ENCODE measurements at regions not wholly inside any gene's neighbourhood (a gene's known extent, or its start where the extent isn't known, plus 50 kb on each side); places are given as distances from the start of the nearest gene placed in this dataset.
"Not testable (repeated sequence)": the region's sequence is repeated elsewhere in the genome, so short reads cannot be mapped to it uniquely, and the experiment has no call there.

DNA sequence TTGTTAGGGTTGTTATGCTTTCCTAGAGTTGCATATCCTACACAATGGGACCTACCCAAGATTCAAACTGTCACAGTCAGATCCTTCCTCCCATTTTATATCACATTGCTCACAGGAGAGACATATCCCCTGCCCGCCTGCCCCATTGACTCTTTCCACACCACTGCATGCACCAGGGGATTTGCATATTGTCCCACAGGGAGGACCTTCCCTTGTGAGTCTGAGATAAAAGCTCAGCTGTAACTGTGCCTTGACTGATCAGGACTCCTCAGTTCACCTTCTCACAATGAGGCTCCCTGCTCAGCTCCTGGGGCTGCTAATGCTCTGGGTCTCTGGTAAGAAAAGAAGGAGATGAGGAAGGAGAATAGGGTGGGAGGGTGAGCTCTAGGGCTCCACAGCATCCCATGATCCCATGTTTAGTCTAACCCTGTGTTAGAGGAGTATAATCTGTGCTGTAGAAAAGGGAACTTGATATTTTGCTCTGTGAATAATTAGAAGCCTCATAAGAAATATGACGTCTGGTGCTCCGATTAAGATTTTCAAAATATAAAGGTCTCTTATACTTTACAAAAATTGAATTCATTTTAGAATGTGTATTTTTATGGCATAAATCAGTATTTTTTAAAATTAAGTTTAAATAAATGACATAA is 1268.4 kb downstream of the RPIA start:
- DNase-seq = not testable (repeated sequence)

DNA sequence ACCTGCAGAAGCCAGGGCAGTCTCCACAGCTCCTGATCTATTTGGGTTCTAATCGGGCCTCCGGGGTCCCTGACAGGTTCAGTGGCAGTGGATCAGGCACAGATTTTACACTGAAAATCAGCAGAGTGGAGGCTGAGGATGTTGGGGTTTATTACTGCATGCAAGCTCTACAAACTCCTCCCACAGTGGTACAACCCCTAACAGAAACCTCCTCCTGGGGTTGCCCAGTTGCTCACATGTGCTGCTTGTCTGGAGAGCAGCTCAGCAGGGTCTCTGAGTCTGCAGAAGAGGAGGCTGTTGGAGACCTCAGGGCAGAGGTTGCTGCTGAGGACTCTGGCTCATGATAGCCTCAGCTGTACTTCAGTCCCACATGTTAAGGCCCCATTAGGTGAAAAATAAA is 1269.1 kb downstream of the RPIA start:
- not testable (repeated sequence) for DNase-seq

DNA sequence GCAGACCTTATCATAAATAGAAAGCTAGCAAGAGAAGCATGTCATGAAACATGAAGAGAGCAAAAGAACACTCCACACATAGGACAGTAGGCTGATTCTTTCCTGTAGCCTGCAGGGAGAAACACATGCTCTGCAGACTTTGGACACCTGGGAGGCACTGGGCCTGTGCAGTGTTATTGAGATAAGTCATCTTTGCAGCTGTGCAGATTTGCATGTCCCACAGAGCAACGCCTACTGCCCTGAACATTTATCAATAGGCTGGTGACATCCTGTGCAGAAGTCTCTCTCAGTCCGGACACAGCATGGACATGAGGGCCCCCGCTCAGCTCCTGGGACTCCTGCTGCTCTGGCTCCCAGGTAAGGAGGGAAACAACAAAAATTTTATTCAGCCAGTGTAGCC is 1277.1 kb downstream of the RPIA start:
- not testable (repeated sequence) for DNase-seq

DNA sequence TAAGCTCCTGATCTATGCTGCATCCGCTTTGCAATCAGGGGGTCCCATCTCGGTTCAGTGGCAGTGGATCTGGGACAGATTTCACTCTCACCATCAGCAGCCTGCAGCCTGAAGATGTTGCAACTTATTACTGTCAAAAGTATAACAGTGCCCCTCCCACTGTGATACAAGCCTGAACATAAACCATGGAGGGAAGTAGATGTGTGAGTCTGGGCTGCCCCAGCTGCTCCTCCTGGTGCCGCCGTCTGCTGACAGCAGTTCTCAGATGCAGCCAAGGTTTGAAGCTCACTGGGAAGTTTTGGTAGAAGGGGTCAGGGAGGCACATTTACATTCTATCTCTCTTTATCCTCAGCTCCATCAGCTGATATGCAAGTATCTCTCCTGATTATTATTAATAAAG is 1277.7 kb downstream of the RPIA start:
- not testable (repeated sequence) for DNase-seq

DNA sequence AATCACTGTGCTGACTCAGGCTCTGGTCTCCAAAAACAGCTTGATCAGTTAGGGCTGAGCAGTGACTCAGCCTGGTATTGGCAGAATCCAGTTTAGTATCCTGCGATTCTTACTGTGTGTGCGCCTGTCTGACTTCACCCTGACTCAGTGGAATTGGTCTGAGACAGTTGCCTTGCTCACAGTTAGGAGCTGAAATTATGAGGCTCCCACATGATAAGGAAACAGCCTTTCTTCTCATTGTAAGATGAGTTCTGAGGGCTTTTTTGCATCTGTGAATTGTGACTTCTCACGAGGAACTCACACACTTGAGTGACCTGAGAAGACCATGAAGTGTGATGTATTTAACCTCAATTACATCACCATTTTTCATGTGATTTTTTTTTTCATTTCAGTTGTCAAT is 1282.4 kb downstream of the RPIA start:
- DNase-seq = not testable (repeated sequence)

DNA sequence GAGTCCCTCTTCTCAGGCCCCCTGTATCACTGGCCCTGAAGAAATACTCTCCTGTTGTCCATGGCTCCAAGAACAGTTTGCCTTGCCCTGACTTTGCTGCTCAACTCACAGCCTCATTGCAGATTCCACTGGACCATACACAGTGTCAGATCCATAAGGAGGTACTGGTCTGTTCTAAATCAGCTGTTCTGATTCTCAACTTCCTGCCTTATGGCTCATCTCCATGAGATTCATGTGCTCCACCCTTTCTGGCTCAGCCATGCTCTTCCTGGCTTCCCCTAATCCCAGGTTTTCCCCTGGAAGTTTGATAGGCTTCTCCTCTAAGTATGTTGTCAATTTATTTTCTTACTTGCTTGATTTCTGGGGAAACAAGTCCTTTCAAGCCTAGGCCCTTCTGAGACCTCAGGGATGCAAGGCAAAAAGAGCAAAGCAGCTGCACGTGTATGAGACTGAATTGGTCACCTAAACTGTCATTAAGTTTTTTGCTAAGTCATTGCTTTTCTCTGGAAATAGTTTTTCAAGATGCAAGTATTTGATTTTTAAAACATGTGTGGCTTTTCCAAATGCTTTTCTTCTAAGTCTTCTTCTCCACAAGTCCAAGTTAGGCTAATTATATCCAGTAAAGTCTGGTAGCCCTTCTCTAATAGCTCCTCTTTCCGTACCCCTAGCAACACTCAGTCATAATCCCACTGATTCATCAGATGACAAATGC is 1288.5 kb downstream of the RPIA start:
- not testable (repeated sequence) for DNase-seq

DNA sequence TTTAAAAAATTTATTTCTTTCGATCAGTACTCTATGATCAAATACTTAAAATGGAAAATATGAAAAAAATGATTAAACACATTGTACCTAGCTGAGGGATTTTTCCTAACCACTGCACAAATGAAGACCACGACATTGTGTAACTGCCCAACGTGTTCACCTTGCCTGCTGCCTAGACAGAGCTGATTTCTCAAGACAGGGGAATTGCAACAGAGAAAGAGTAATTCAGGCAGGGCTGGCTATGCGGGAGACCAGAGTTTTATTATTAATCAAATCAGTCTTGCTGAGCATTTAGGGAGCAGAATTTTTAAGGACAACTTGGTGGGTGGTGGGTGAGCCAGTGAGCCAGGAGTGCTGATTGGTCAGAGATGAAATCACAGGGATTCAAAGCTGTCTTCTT is 1290.8 kb downstream of the RPIA start:
- DNase-seq = not testable (repeated sequence)

DNA sequence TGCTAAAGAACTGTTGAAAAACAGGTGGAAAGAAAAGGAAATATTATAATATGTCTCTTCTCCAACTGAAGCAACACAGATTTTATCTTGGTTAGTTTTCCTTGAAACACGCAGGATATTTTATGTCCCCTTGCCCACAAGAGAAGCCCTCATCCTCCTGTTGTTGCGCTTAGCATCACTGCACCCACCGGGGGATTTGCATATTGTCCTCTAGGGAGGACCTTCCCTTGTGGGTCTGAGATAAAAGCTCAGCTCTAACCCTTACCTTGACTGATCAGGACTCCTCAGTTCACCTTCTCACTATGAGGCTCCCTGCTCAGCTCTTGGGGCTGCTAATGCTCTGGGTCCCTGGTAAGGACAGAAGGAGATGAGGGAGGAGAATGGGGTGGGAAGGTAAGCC is 1294.2 kb downstream of the RPIA start:
- not testable (repeated sequence) for DNase-seq

DNA sequence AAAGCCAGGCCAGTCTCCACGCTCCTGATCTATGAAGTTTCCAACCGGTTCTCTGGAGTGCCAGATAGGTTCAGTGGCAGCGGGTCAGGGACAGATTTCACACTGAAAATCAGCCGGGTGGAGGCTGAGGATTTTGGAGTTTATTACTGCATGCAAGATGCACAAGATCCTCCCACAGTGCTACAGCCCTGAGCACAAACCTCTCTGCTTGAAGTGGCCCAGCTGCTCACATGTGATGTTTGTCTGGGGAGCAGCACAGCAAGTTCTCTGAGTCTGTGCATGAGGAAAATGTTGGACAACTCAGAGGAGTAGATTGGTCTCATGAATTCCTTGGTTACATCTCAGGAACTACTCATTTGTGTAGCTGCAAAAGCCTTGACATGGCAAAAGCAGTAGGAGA is 1295.1 kb downstream of the RPIA start:
- not testable (repeated sequence) for DNase-seq

DNA sequence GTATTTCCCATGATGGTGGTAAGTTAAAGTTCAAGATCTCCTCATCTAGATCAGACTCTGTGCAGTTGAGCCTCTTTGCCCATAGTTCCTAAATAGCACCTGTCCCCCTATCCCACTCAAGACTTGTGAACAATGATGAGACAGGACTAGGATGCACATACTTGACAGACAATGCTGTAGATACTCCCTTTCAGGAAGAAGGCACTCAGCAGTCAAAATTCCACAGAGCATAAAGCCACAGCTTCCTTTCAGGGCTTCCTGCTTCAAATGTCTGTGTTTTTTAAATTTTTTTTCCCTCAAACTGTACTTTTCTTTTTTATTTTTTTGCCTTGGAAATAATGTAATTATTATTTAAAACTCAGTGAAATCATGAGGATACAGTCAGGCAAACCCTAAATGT is 1305.3 kb downstream of the RPIA start:
- not testable (repeated sequence) for DNase-seq

DNA sequence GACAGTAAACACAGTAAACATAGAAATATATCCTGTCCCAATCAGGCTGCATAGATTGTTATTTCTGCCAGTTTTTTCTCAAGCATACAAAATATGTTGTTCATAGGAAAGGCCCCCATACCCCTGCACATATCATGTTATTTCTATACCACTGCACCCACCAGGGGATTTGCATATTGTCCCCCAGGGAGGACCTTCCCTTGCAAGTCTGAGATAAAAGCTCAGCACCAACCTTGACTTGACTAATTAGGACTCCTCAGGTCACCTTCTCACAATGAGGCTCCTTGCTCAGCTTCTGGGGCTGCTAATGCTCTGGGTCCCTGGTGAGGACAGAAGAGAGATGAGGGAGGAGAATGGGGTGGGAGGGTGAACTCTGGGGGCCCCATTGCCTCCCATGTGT is 1313.1 kb downstream of the RPIA start:
- not testable (repeated sequence) for DNase-seq

DNA sequence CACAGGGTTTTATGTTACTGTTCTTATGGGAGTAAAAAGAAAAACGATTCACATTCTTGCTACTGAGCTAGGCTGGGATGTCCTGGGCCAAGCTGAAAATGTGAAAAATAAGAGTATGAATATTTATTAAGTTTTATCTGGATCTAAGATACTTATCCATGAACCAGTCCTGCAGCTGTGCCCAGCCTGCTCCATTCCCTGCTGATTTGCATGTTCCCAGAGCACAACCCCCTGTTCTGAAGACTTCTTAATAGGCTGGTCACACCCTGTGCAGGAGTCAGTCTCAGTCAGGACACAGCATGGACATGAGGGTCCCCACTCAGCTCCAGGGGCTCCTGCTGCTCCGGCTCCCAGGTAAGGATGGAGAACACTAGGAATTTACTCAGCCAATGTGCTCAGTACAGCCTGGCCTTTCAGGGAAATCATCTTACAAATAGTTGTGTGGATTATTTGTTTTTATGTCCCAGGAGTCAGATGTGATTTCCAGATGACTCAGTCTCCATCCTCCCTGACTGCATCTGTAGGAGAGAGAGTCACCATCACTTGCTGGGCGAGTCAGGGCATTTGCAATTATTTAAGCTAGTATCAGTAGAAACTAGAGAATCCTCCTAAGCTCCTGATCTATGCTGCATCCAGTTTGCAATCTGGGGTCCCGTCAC is 1319.1 kb downstream of the RPIA start:
- not testable (repeated sequence) for DNase-seq

DNA sequence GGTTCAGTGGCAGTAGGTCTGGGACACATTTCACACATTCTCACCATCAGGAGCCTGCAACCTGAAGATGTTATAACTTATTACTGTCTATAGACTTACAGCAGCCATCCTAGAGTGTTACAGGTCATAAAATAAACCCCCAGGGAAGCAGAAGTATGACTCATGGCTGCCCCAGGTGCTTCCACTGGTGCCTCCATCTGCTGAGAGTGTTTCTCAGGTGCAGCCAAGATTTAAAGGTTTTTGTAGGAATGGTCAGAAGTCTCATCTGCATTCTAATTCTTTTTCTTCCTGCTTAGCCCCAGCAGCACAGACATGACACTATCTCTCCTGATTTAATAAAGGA is 1319.6 kb downstream of the RPIA start:
- not testable (repeated sequence) for DNase-seq

DNA sequence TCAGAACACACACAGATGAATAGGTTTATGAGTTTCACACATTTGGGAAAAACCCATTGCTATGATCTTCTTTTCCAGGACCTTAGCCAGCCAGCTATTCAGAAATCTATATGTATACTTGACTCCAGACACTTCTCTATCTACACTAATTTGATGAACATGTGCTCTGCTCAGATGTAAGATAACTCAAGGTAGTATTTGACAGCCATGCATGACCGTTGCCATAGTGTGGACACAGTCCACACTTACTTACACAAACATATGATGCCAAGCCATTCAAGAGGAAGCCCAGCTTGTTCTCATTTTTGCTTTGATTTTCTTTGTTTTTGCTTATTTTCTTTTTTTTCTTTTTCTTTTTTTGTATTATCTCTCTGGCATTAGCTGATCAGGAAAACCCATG is 1328.4 kb downstream of the RPIA start:
- not testable (repeated sequence) for DNase-seq

DNA sequence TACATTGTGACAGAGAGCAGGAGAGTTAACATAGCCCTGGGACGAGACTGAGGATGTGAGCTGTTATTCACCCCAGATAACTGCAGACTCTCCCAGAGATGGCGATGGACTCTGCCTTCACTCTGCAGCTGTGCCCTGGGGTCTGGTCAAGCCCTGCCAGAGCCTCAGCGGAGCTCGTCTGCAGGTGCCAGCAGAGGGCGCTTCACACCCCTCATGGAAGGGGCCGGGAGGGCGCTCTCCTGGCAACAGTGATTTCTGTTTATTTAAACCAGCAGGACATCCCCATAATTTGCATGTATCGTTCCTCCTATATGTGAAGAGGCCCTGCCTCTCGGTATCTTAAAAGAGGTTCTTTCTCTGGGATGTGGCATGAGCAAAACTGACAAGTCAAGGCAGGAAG is 1329.8 kb downstream of the RPIA start:
- DNase-seq = not testable (repeated sequence)

DNA sequence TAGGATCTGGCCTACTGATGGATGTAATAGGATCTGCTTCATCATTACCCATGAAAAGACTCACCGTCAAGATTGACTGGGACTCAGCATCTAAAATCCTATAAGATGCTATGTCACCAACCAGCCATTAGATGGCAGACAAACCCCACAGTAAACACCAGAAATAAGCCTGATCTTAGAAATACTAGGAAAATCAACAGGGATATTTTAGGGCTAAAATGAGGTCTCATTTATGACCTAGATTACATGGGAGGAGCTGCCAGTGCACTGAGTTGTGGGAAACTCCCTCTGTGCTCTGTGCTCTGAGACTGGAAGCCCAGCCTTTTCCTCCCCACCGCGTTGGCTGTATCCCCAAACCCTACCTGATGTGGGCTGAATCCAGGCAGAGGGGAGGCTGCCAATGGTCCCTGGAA is 1335.8 kb downstream of the RPIA start:
- not testable (repeated sequence) for DNase-seq

DNA sequence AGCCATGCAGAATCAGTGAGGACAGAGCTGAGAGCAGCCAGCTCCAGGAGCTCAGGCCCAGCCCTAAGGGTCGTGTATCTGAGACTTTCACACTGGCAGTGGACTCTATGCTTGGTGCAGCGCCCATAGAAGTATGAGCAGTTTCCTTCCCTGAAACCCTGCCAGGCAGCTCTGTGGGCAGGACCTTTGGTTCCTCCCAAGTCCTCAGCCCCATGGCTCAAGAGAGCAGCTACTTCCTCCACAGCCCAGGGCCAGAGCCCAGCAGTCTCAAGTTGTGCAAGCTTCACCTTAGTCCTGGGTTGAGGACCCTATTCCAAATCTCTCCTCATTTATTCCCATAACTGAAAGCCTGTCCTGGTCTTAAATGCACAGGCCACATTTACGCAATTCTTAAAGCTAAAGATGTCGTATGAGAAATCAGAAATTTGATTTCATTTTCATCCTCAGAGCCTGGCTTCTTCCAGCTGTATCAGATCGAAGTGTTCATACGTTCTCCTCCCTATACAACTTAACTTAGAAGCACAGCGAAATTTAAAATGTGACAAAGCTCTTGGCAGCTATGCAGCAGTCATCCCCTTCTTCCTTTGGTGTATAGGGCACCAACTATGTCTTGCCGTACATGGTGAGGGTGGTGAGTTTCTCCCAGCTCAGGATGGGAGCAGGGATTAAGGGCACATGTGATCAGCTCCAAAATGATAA is 1337.1 kb downstream of the RPIA start:
- DNase-seq = not testable (repeated sequence)

DNA sequence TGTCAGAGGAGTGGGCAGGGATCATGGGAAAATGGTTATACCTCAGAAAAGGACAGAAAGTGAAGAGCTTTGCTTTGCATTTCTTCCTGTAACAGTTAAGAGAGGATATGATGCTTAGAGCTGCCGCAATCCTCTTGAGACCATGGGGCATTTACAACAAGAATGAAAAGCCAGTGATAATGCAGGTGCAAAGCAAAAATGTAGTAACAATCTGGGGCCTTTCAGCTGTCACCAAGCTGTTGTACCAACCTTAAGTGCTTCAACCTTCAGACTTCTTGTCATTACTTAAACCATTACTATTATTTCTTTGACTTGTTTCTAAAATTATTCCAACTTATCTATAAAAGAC is 1337.6 kb downstream of the RPIA start:
- DNase-seq = not testable (repeated sequence)

DNA sequence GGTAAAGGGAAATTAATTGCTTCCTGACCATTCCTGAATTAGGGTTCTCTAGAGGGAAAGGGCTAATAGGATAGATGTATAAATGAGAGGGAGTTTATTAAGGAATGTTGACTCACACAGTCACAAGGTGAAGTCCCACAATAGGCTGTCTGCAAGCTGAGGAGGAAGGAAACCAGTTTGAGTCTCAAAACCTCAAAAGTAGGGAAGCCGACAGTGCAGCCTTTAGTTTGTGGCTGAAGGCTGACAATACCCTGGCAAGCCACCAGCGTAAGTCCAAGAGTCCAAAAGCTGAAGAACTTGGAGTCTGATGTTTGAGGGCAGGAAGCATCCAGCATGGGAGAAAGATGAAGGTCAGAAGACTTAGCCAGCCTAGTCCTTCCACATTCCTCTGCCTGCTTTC is 1340.8 kb downstream of the RPIA start:
- DNase-seq = not testable (repeated sequence)

DNA sequence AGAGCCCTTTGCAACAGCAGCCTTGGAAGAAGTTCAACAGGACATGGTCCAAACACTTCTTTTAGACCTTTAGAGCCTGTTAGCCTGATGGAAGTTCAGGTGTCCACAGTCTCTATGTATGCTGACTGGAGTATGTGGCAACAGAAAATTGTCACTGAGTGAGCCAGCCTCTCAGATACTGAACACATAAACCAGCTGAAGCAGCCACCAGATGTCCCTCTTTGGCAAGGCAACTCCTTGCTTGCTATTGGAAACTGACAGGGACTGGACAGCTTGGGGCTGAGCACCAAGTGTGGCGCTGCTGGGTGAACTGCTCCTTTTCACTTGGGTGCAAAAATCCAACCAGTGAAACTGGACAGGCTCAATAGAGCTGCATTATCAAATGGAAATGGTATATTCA is 1344.9 kb downstream of the RPIA start:
- not testable (repeated sequence) for DNase-seq

DNA sequence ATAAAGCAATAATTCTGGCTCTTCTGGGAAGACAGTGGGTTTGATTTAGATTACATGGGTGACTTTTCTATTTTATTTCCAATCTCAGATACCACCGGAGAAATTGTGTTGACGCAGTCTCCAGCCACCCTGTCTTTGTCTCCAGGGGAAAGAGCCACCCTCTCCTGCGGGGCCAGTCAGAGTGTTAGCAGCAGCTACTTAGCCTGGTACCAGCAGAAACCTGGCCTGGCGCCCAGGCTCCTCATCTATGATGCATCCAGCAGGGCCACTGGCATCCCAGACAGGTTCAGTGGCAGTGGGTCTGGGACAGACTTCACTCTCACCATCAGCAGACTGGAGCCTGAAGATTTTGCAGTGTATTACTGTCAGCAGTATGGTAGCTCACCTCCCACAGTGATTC is 1347.6 kb downstream of the RPIA start:
- DNase-seq = not testable (repeated sequence)

DNA sequence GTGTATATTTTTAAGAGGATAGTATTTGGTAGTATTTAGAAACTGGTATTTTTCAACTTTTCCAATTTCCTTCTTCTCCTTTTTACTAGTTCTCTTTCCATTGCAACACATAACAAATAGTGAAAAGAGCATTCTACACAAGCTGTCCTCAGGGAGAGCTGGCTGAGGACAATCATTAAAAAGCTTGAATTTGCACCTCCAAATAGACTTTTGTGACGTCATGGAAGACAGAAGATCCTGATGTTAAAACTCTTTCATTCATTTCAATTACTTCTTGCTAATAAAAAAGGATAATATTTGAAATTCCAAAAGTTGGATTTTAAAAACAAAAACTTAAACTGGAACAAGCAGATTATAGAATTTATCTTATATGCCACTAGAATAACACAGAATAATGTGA is 1356.3 kb downstream of the RPIA start:
- not testable (repeated sequence) for DNase-seq

All from right lung (tissue), 2 donors.